H9 (cell line): ENCODE measurements at regions not wholly inside any gene's neighbourhood (a gene's known extent, or its start where the extent isn't known, plus 50 kb on each side); places are given as distances from the start of the nearest gene placed in this dataset.

ENCODE experiments used
- DNase-seq: peaks from one replicate; pipeline ENCODE4 v3.0.0-alpha.2; 2017
- H2AFZ ChIP-seq: one replicate; pipeline ENCODE4 v1.6.1; 2013; ENCODE audit warnings: mild to moderate bottlenecking, low read length, control low read depth, moderate library complexity
- H2AK5ac ChIP-seq: 2 replicates; pipeline ENCODE4 v1.6.1; 2013; ENCODE audit warnings: low read length, control low read depth, mixed read lengths; ENCODE audit not compliant: insufficient read length
- H2BK120ac ChIP-seq: one replicate; pipeline ENCODE4 v1.6.1; 2013; ENCODE audit warnings: low read depth, mild to moderate bottlenecking, low read length, control low read depth, inconsistent platforms; ENCODE audit not compliant: poor library complexity, severe bottlenecking
- H2BK12ac ChIP-seq: 2 replicates; pipeline ENCODE4 v1.6.1; 2013; ENCODE audit warnings: low read length, control low read depth, mixed read lengths, low read depth; ENCODE audit not compliant: insufficient read length
- H2BK15ac ChIP-seq: 2 replicates; pipeline ENCODE4 v1.6.1; 2013; ENCODE audit warnings: low read depth, low read length, control low read depth
- H2BK20ac ChIP-seq: one replicate; pipeline ENCODE4 v1.6.1; 2013; ENCODE audit warnings: low read depth, mild to moderate bottlenecking, low read length, control low read depth, inconsistent platforms; ENCODE audit not compliant: poor library complexity, severe bottlenecking
- H2BK5ac ChIP-seq: 2 replicates; pipeline ENCODE4 v1.6.1; 2013; ENCODE audit warnings: low read length, control low read depth, mixed read lengths; ENCODE audit not compliant: insufficient read length
- H3K14ac ChIP-seq: 2 replicates; pipeline ENCODE4 v1.6.1; 2013; ENCODE audit warnings: low read length, control low read depth; ENCODE audit not compliant: insufficient read depth
- H3K18ac ChIP-seq: 2 replicates; pipeline ENCODE4 v1.6.1; 2013; ENCODE audit warnings: low read depth, mild to moderate bottlenecking, mixed read lengths, low read length, control low read depth; ENCODE audit not compliant: insufficient read length
- H3K23ac ChIP-seq: 2 replicates; pipeline ENCODE4 v1.6.1; 2013; ENCODE audit warnings: low read length, control low read depth, mixed read lengths, low read depth; ENCODE audit not compliant: insufficient read length
- H3K23me2 ChIP-seq: 2 replicates; pipeline ENCODE4 v1.6.1; 2013; ENCODE audit warnings: low read depth, mild to moderate bottlenecking, mixed read lengths, low read length, control low read depth; ENCODE audit not compliant: insufficient read length, poor library complexity, severe bottlenecking
- H3K27ac ChIP-seq: 2 replicates; pipeline ENCODE4 v1.5.1; 2013; ENCODE audit warnings: low read length, control low read depth, mixed read lengths, low read depth; ENCODE audit not compliant: insufficient read length
- H3K27me3 ChIP-seq: 2 replicates; pipeline ENCODE4 v1.6.1; 2013; ENCODE audit warnings: low read length, control low read depth, inconsistent platforms; ENCODE audit not compliant: insufficient read depth
- H3K4ac ChIP-seq: 2 replicates; pipeline ENCODE4 v1.6.1; 2013; ENCODE audit warnings: low read depth, mild to moderate bottlenecking, control low read depth, inconsistent platforms, low read length, moderate library complexity
- H3K4me1 ChIP-seq: 2 replicates; pipeline ENCODE4 v1.6.1; 2013; ENCODE audit warnings: low read length, control low read depth, inconsistent platforms; ENCODE audit not compliant: insufficient read depth
- H3K4me2 ChIP-seq: 2 replicates; pipeline ENCODE4 v1.6.1; 2013; ENCODE audit warnings: low read length, control low read depth, mixed read lengths; ENCODE audit not compliant: insufficient read length, insufficient read depth
- H3K56ac ChIP-seq: 2 replicates; pipeline ENCODE4 v1.6.1; 2013; ENCODE audit warnings: low read depth, mild to moderate bottlenecking, mixed read lengths, low read length, control low read depth; ENCODE audit not compliant: insufficient read length
- H3K79me1 ChIP-seq: 2 replicates; pipeline ENCODE4 v1.6.1; 2013; ENCODE audit warnings: low read depth, mild to moderate bottlenecking, moderate library complexity, low read length, control low read depth, inconsistent platforms; ENCODE audit not compliant: insufficient read depth, poor library complexity, severe bottlenecking
- H3K79me2 ChIP-seq: 2 replicates; pipeline ENCODE4 v1.6.1; 2013; ENCODE audit warnings: low read length, control low read depth, inconsistent platforms; ENCODE audit not compliant: insufficient read depth
- H3K9ac ChIP-seq: 2 replicates; pipeline ENCODE4 v1.6.1; 2013; ENCODE audit warnings: low read length, control low read depth, mixed read lengths; ENCODE audit not compliant: insufficient read length; ENCODE audit errors: extremely low read depth
- H3K9me3 ChIP-seq: one replicate; pipeline ENCODE4 v1.6.1; 2013; ENCODE audit warnings: low read depth, low read length, inconsistent platforms; ENCODE audit not compliant: control insufficient read depth
- H3T11ph ChIP-seq: one replicate; pipeline ENCODE4 v1.6.1; 2013; ENCODE audit warnings: mild to moderate bottlenecking, low read length, control low read depth, inconsistent platforms
- H4K20me1 ChIP-seq: one replicate; pipeline ENCODE4 v1.6.1; 2013; ENCODE audit not compliant: control insufficient read depth, insufficient read length, insufficient read depth
- H4K5ac ChIP-seq: 2 replicates; pipeline ENCODE4 v1.6.1; 2013; ENCODE audit warnings: low read depth, mild to moderate bottlenecking, mixed read lengths, low read length, control low read depth; ENCODE audit not compliant: insufficient read length
- H4K8ac ChIP-seq: replicated peaks from 2 replicates; pipeline ENCODE4 v1.6.1; 2013; ENCODE audit warnings: low read length, control low read depth, mixed read lengths, low read depth; ENCODE audit not compliant: insufficient read length
- H4K91ac ChIP-seq: 2 replicates; pipeline ENCODE4 v1.6.1; 2013; ENCODE audit warnings: low read depth, mild to moderate bottlenecking, moderate library complexity, mixed read lengths, low read length, control low read depth; ENCODE audit not compliant: insufficient read length
- H3K27ac Mint-ChIP-seq, 3 experiments: 2 replicates in 2 of 3; 3 replicates in 1 of 3; pipeline ENCODE4 v1.8.0; 2020 to 2021; ENCODE audit warnings: mixed read lengths in 3 of 3, mild to moderate bottlenecking in 1 of 3, moderate library complexity in 1 of 3
- H3K27me3 Mint-ChIP-seq: 2 replicates; pipeline ENCODE4 v1.8.0; 2021; ENCODE audit warnings: low read depth, mild to moderate bottlenecking, moderate library complexity, mixed read lengths
- H3K36me3 Mint-ChIP-seq, 3 experiments: 2 replicates in 2 of 3; 3 replicates in 1 of 3; pipeline ENCODE4 v1.8.0; 2020 to 2021; ENCODE audit warnings: low read depth in 3 of 3, mixed read lengths in 3 of 3; ENCODE audit not compliant: insufficient read depth in 1 of 3
- H3K4me1 Mint-ChIP-seq, 2 experiments: 2 replicates each; pipeline ENCODE4 v1.8.0; 2020; ENCODE audit warnings: mixed read lengths in 2 of 2
- H3K4me3 Mint-ChIP-seq, 2 experiments: 2 replicates in 1 of 2; 3 replicates in 1 of 2; pipeline ENCODE4 v1.8.0; 2020 to 2021; ENCODE audit warnings: mild to moderate bottlenecking in 2 of 2, mixed read lengths in 2 of 2, moderate library complexity in 1 of 2
- H3K9me3 Mint-ChIP-seq, 2 experiments: 2 replicates in 1 of 2; 3 replicates in 1 of 2; pipeline ENCODE4 v1.8.0; 2020; ENCODE audit warnings: mild to moderate bottlenecking in 2 of 2, mixed read lengths in 2 of 2, moderate library complexity in 1 of 2
- WGBS: extraction: QIAGEN DNeasy Blood & Tissue Kit; methylation state at CpG from one replicate; pipeline ENCODE4 v1.1.7; 2013; ENCODE audit warnings: missing lambda C conversion rate, low lambda C conversion rate, mixed read lengths; ENCODE audit not compliant: insufficient read length; ENCODE audit errors: extremely low coverage; 5-methylcytosine and 5-hydroxymethylcytosine counted together
- TF ChIP-seq, protein P1 (sequence below): fragments of 200-600 bp; sonication (generic); conservative IDR thresholded peaks from 3 replicates; pipeline ENCODE4 v1.8.0; 2021; ENCODE audit warnings: antibody characterized with exemption, mild to moderate bottlenecking

DNA sequence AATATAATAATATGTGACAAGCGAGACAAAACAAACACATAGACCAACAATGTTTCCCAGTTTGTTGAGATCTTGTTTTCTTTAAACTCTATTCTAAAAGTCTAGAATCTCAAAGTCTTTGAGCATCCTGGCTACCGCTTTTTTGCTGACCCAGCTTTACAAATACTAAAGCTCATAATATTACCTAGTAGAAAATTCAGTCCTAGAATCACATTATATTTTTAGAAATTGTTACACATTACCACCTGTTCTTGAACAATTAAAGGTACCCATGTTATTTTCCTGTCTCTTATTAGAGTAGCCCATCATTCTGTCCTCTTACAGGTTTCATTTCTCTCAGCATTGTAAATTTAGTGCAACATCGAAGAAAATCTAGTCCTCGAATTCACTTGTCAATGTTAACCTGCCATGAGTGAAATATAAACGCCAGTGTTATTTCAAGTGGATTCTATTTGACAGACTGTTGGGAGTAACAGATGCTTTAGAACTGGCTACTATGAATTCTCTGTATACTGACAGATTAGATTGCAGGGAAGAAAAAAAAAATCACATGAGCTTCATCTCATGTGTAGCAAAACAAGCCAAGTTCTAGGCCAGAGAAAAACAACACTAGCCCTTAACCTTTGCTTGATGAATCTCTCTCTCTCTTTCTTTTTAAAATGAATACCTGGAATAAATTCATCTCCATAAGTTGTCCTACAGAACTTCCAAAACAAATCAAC is 851.2 kb upstream of the ADAMTS5 start:
- H3T11ph ChIP-seq = no peak overlapping the region
- no peak overlapping the region for H3K9ac ChIP-seq
- no peaks in the 10 kb centered on the region for H3K4me1 Mint-ChIP-seq

More for the DNA sequence above, 851.2 kb upstream of the ADAMTS5 start:
- no peaks in the 10 kb centered on the region for H3K79me1 ChIP-seq
- no peak overlapping the region for H2BK15ac ChIP-seq
- no peak overlapping the region for H2AFZ ChIP-seq
- no peak overlapping the region for H3K4me2 ChIP-seq
- H3K4ac ChIP-seq = no peak overlapping the region
- DNase-seq = no peak
- H4K20me1 ChIP-seq = no peaks in the 10 kb centered on the region
- no peaks in the 10 kb centered on the region for H3K4me1 ChIP-seq
- H3K18ac ChIP-seq = no peak overlapping the region
- no peaks in the 10 kb centered on the region for H3K27me3 ChIP-seq
- H3K79me2 ChIP-seq = no peaks in the 10 kb centered on the region
- Mint-ChIP-seq H3K4me3 (no peak overlapping the region), H3K27ac (no peak overlapping the region), H3K27me3 (no peaks in the 10 kb centered on the region), H3K36me3 (no peaks in the 10 kb centered on the region), H3K9me3 (no peaks in the 10 kb centered on the region; a peak in 2 of 5 replicates)
- WGBS = no CpG with 5 or more reads among the region's 5 CpGs
- no peak overlapping the region for H2BK120ac ChIP-seq
- no peak overlapping the region for H3K23ac ChIP-seq
- no peak overlapping the region for H3K14ac ChIP-seq
- no peak overlapping the region for H4K5ac ChIP-seq
- no peaks in the 10 kb centered on the region for H3K23me2 ChIP-seq
- H4K91ac ChIP-seq = no peak overlapping the region
- no peak overlapping the region for H3K56ac ChIP-seq
- no peak overlapping the region for H3K27ac ChIP-seq
- TF ChIP-seq, protein P1, sequence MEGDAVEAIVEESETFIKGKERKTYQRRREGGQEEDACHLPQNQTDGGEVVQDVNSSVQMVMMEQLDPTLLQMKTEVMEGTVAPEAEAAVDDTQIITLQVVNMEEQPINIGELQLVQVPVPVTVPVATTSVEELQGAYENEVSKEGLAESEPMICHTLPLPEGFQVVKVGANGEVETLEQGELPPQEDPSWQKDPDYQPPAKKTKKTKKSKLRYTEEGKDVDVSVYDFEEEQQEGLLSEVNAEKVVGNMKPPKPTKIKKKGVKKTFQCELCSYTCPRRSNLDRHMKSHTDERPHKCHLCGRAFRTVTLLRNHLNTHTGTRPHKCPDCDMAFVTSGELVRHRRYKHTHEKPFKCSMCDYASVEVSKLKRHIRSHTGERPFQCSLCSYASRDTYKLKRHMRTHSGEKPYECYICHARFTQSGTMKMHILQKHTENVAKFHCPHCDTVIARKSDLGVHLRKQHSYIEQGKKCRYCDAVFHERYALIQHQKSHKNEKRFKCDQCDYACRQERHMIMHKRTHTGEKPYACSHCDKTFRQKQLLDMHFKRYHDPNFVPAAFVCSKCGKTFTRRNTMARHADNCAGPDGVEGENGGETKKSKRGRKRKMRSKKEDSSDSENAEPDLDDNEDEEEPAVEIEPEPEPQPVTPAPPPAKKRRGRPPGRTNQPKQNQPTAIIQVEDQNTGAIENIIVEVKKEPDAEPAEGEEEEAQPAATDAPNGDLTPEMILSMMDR = no peak
- H3K9me3 ChIP-seq = no peaks in the 10 kb centered on the region
- H2BK20ac ChIP-seq = no peak overlapping the region
- H2BK12ac ChIP-seq = no peak overlapping the region
- H4K8ac ChIP-seq = no peak overlapping the region
- no peak overlapping the region for H2AK5ac ChIP-seq
- H2BK5ac ChIP-seq = no peak overlapping the region
